ENCODE measurements at regions not wholly inside any gene's neighbourhood (a gene's known extent, or its start where the extent isn't known, plus 50 kb on each side); places are given as distances from the start of the nearest gene placed in this dataset.
"Not testable (repeated sequence)": the region's sequence is repeated elsewhere in the genome, so short reads cannot be mapped to it uniquely, and the experiment has no call there.

DNA sequence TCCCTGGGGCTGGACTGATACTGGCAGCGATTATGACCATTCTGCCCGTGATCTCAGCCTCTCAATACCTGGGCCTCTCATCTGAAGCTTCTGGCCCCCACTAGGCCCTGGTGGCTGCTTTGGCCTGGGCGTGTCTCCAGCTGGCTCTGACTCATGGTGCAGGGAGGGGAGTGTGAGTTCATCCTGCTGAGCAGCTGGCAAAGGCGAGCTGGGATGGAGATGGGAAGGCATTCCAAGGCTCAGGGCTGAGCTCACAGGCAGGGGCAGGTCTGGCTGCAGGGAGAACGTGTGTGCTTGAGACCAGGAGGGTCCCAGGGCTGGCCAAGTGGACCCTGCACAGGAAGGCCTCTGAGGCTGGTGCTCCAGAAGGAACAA is 221.8 kb downstream of the TMEM121 start:
- Histone ChIP-seq H3K36me3 (ENCODE audit: insufficient read depth, insufficient read length, low read length) (no peaks in the 10 kb centered on the region), H3K9me3 (ENCODE audit: insufficient read depth, low read length) (no peaks in the 10 kb centered on the region), H3K4me1 (ENCODE audit: insufficient read depth, insufficient read length) (no peaks in the 10 kb centered on the region), H3K4me3 (ENCODE audit: insufficient read length, low read depth) (no peak overlapping the region), H3K9ac (ENCODE audit: insufficient read length, low read depth) (no peak overlapping the region), H3K27me3 (ENCODE audit: insufficient read depth, insufficient read length) (no peaks in the 10 kb centered on the region)
- TF ChIP-seq SUZ12 (IDR thresholded peaks at IDR 0.05; ENCODE audit: extremely low read depth, insufficient read depth, insufficient read length) (no peak), YY1 (IDR thresholded peaks at IDR 0.05; ENCODE audit: insufficient read depth, insufficient read length) (no peak), ZNF274 (IDR thresholded peaks at IDR 0.05; ENCODE audit: low read depth, low read length) (no peak)
- peak; percentile 30 for DNase-seq (ENCODE audit: low read depth, low spot score)

DNA sequence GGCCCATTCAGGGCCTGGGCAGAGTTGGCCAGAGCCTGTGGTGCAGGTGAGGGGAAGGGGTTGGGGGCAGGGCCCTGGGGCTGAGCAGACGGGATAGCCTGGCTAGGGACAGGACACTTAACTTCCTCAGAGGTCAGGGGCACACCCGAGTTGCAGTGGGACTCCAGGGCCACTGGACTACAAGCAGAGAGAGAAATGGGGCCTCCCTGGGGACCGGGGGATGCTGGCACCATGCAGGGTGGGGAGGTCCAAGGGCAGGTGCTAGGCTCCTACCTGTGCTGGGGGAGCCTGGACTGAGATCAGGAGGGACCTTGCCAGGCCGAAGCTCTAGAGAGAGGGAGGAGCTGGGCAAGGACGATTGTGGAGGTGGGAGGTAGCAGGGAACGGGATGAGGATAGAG is 222.3 kb downstream of the TMEM121 start:
- H3K4me3 ChIP-seq (ENCODE audit: insufficient read length, low read depth); H3K9ac ChIP-seq (ENCODE audit: insufficient read length, low read depth); H3K9me3 ChIP-seq (ENCODE audit: insufficient read depth, low read length); H3K4me1 ChIP-seq (ENCODE audit: insufficient read depth, insufficient read length); H3K27me3 ChIP-seq (ENCODE audit: insufficient read depth, insufficient read length); H3K36me3 ChIP-seq (ENCODE audit: insufficient read depth, insufficient read length, low read length); DNase-seq (ENCODE audit: low read depth, low spot score): not testable (repeated sequence)

DNA sequence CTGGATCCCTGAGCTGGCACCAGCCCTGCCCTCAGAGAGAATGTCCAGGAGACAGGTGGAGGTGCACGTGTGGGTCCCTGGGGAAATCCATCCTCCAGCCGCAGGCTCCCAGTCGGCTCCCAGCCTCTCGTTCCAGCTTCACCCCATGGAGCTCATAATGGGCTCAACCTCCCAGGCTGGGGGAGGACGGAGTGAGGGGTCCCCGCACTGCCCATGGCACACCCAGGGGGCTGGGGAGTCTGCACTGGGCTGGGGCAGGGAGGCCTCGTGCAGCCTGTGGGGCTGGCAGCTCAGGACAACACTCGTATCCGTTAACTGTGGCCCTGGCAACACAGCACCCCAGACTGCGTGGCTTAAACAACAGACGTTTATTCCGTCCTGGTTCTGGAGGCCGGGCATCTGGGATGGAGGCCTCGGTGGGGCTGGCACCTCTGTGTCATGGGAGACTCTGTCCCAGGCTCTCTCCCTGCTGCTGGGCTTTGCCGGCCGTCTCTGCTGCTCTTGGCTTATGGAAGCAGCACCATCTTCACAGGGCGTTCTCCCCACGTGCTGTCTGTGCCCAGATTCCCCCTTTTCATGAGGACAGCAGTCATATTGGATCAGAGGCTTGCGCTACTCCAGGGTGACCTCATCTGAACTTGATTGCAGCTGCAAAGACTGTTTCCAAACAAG is 223.6 kb downstream of the TMEM121 start:
- not testable (repeated sequence) for H3K36me3 ChIP-seq (ENCODE audit: insufficient read depth, insufficient read length, low read length); H3K4me1 ChIP-seq (ENCODE audit: insufficient read depth, insufficient read length); H3K9me3 ChIP-seq (ENCODE audit: insufficient read depth, low read length); H3K27me3 ChIP-seq (ENCODE audit: insufficient read depth, insufficient read length); H3K4me3 ChIP-seq (ENCODE audit: insufficient read length, low read depth); DNase-seq (ENCODE audit: low read depth, low spot score); H3K9ac ChIP-seq (ENCODE audit: insufficient read length, low read depth)

DNA sequence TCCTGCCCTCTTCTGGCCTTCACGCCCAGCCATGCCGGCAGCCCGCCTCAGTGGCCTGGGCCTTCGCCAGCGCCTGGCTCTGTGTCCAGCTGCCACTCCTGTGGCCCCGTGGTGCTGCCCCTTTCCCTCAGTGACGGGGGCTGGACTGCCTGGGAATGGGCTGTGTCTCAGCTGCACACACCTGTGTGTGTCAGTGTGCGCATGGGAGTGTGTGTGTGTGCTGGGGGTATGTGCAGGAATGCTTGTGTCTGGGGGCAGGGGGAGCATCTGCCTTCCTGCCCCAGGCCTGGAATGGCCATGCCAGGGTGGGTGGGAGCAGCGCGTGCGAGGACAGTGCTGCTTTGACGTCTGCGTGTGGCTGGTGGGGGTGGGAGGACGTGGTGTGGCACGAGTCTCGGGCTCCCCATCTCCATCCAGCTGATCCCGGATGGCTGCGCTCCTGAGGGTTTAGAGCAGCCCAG is 224.9 kb downstream of the TMEM121 start:
- H3K36me3 ChIP-seq (ENCODE audit: insufficient read depth, insufficient read length, low read length); H3K9me3 ChIP-seq (ENCODE audit: insufficient read depth, low read length); H3K27me3 ChIP-seq (ENCODE audit: insufficient read depth, insufficient read length); H3K4me3 ChIP-seq (ENCODE audit: insufficient read length, low read depth); H3K4me1 ChIP-seq (ENCODE audit: insufficient read depth, insufficient read length); H3K9ac ChIP-seq (ENCODE audit: insufficient read length, low read depth); DNase-seq (ENCODE audit: low read depth, low spot score): not testable (repeated sequence)

DNA sequence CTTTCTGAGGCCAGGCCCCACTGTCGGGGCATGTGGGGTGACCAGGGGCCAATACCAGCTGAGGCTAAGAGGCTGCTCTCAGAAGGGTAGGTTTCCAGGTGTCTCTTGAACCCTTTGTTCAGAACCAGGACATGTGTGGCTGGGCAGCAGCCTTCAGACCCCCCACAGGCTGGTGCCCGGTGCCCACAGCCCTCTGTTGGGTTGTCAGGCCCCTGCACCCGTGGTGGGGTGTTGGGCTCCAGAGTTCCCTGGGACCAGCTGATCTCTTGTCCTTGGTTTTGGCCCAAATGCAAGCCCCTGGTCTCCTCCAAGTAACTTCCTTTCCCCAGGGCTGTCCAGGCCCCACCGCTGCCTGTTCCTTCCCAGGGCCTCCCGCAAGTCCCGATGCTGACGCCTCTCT is 226.0 kb downstream of the TMEM121 start:
- H3K9ac ChIP-seq (ENCODE audit: insufficient read length, low read depth); H3K4me3 ChIP-seq (ENCODE audit: insufficient read length, low read depth); H3K36me3 ChIP-seq (ENCODE audit: insufficient read depth, insufficient read length, low read length); H3K4me1 ChIP-seq (ENCODE audit: insufficient read depth, insufficient read length); H3K9me3 ChIP-seq (ENCODE audit: insufficient read depth, low read length); H3K27me3 ChIP-seq (ENCODE audit: insufficient read depth, insufficient read length); DNase-seq (ENCODE audit: low read depth, low spot score): not testable (repeated sequence)

DNA sequence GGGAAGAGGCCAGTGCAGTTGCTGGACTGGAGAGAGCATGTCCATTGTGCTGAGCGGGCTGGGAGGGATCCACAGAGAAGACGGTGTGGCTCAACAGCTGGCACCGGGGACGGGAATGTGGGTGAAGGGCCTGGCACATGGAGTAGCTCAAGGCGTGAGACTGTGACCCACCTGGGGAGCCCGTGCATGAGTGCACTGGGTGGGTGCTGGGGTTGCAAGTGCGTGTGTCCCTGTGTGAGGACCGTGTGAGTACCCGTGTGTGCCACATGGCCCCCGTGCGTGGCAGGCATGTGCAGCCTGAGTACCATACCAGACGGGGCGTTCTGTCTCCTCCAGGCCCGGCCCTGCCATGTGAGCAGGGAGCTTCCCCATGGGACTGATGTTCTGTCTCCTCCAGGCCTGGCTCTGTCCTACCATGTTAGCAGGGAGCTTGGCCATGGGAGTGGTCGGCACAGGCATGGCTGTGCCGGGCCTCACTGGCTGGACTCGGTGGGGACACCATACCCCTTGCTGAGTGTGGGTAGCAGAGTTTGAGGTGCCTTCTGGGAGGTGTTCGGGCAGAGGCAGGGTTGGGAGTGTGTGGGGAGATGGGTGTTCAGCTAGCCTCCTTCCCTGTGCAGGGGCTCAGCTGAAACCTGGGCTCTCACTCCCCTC is 234.4 kb downstream of the TMEM121 start:
- Histone ChIP-seq H3K4me3 (ENCODE audit: insufficient read length, low read depth) (no peak overlapping the region), H3K9me3 (ENCODE audit: insufficient read depth, low read length) (no peaks in the 10 kb centered on the region), H3K27me3 (ENCODE audit: insufficient read depth, insufficient read length) (no peaks in the 10 kb centered on the region), H3K9ac (ENCODE audit: insufficient read length, low read depth) (no peak overlapping the region), H3K36me3 (ENCODE audit: insufficient read depth, insufficient read length, low read length) (no peaks in the 10 kb centered on the region), H3K4me1 (ENCODE audit: insufficient read depth, insufficient read length) (peaks cover 3% of the 10 kb centered on the region)
- DNase-seq (ENCODE audit: low read depth, low spot score) = no peak
- TF ChIP-seq ZNF274 (IDR thresholded peaks at IDR 0.05; ENCODE audit: low read depth, low read length) (no peak), YY1 (IDR thresholded peaks at IDR 0.05; ENCODE audit: insufficient read depth, insufficient read length) (no peak), SUZ12 (IDR thresholded peaks at IDR 0.05; ENCODE audit: extremely low read depth, insufficient read depth, insufficient read length) (no peak)

DNA sequence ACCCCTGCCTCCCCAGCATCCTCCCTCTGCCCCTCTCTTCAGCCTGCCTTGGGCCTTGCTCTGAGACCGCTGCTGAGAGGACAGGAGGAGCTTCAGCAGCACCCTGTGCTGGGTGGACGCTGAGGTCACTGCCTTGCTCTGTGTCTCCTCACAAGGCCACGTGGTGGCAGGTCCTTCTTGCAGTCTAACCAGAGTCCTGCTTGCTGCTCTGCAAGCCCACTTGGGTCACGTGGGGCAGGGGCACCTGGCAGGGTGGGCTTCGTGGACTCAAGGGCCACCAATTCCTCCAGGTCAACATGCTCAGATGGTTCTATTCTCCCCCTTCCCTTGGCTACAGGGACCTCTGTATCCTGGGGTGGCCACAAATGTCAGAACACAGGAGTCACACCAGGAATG is 235.0 kb downstream of the TMEM121 start:
- not testable (repeated sequence) for H3K4me3 ChIP-seq (ENCODE audit: insufficient read length, low read depth); H3K9ac ChIP-seq (ENCODE audit: insufficient read length, low read depth); H3K9me3 ChIP-seq (ENCODE audit: insufficient read depth, low read length); H3K27me3 ChIP-seq (ENCODE audit: insufficient read depth, insufficient read length); DNase-seq (ENCODE audit: low read depth, low spot score); H3K4me1 ChIP-seq (ENCODE audit: insufficient read depth, insufficient read length); H3K36me3 ChIP-seq (ENCODE audit: insufficient read depth, insufficient read length, low read length)

DNA sequence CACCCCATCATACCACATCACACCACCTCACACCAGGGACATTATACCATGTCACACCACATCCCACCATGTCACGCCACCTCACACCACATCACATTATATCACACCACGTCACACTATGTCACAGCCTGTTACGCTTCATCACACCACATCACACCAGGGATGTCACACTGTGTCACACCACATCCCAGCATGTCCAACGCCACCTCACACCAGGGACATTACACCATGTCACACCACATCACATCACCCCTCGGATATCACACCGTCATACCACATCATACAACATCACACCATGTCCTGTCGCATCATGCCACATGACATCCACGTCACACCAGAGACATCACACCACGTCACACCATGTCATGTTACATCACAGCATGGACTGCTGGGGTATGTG is 235.5 kb downstream of the TMEM121 start:
- H3K9ac ChIP-seq (ENCODE audit: insufficient read length, low read depth) = no peak overlapping the region
- no peak for TF ChIP-seq ZNF274 (IDR thresholded peaks at IDR 0.05; ENCODE audit: low read depth, low read length)
- no peak for TF ChIP-seq SUZ12 (IDR thresholded peaks at IDR 0.05; ENCODE audit: extremely low read depth, insufficient read depth, insufficient read length)
- TF ChIP-seq YY1 (IDR thresholded peaks at IDR 0.05; ENCODE audit: insufficient read depth, insufficient read length) = no peak
- H3K4me1 ChIP-seq (ENCODE audit: insufficient read depth, insufficient read length) = peaks cover 3% of the 10 kb centered on the region
- no peaks in the 10 kb centered on the region for H3K36me3 ChIP-seq (ENCODE audit: insufficient read depth, insufficient read length, low read length)
- no peaks in the 10 kb centered on the region for H3K27me3 ChIP-seq (ENCODE audit: insufficient read depth, insufficient read length)
- no peaks in the 10 kb centered on the region for H3K9me3 ChIP-seq (ENCODE audit: insufficient read depth, low read length)
- no peak for DNase-seq (ENCODE audit: low read depth, low spot score)
- H3K4me3 ChIP-seq (ENCODE audit: insufficient read length, low read depth) = no peak overlapping the region

DNA sequence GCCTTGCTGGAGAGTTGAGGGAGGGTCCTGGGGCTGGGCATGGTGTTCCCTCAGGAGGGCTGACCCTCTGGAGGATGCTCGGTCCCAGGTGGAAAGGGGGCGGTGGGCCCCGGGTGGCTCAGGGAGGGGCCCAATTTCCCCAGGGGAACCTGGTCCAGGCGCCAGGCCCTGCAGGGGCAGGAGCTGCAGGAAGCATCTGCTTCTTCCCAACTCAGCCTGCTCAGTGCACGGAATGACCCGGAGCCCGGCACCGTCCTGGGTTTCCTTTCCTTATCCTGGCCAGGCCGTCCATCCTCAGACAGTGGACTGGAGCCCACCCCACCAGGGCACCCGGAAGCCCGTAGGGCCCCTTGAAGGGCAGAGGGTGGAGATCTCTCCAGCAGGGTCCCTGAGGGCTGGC is 235.9 kb downstream of the TMEM121 start:
- not testable (repeated sequence) for H3K4me1 ChIP-seq (ENCODE audit: insufficient read depth, insufficient read length); H3K36me3 ChIP-seq (ENCODE audit: insufficient read depth, insufficient read length, low read length); H3K27me3 ChIP-seq (ENCODE audit: insufficient read depth, insufficient read length); H3K4me3 ChIP-seq (ENCODE audit: insufficient read length, low read depth); DNase-seq (ENCODE audit: low read depth, low spot score); H3K9me3 ChIP-seq (ENCODE audit: insufficient read depth, low read length); H3K9ac ChIP-seq (ENCODE audit: insufficient read length, low read depth)

DNA sequence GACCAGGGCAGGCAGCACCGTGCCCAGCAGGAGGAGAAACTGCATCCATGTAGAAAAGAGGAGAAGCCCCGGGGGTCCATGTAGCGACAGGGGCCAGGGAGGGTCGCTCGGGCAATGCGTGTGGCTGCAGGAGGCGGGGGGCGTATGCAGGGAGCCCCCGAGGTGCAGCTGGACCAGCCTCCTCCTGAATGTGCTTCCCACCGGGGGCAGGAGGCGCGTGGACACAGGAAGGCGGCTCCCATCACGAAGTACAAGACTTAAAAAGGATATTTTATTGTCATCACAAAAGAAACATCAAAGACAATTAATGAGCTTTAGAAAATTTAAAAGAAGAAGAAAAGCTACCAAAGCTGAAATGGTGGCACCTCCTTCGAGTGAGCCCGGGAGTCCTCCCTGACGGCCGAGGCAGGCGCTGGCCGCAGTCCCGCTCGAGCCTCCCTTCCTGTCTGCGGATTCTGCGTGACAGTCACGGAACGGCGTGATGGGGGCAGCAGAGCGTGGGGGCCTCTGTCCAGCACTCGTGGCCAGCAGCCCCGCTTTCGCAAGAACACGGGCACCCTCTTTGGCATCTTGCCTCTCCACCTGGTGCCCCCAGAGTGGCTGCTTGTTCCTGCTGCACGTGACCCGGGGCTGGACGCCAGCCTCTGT is 238.0 kb downstream of the TMEM121 start:
- H3K4me3 ChIP-seq (ENCODE audit: insufficient read length, low read depth); H3K9ac ChIP-seq (ENCODE audit: insufficient read length, low read depth); H3K4me1 ChIP-seq (ENCODE audit: insufficient read depth, insufficient read length); H3K36me3 ChIP-seq (ENCODE audit: insufficient read depth, insufficient read length, low read length); DNase-seq (ENCODE audit: low read depth, low spot score); H3K27me3 ChIP-seq (ENCODE audit: insufficient read depth, insufficient read length); H3K9me3 ChIP-seq (ENCODE audit: insufficient read depth, low read length): not testable (repeated sequence)

Measured in NT2/D1 (cell line).